ENCODE measurements at regions not wholly inside any gene's neighbourhood (a gene's known extent, or its start where the extent isn't known, plus 50 kb on each side); places are given as distances from the start of the nearest gene placed in this dataset.
"Not testable (repeated sequence)": the region's sequence is repeated elsewhere in the genome, so short reads cannot be mapped to it uniquely, and the experiment has no call there.

DNA sequence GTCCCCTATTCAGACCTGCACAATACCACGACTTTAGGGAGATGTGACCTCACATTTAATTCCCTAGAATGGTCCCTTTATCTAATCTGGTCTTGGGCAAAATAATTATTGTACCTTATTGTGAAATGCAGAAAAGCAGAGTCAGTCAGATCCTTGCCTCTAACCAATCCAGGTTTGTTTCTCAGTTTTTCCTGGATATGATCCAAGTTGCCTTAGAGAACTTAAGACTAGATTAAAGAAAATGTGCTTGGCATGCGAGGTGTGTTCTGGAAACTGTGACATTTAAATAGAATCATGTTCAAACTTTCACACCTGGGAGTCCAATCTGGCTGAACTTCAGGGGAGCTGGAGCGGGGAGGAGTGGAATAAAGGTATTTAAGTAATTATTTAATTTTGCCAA is 696.2 kb downstream of the DNAH5 start:
- in situ Hi-C loops (cut with HindIII; ENCODE audit: low sequenced_read_pairs), result no loop called here

DNA sequence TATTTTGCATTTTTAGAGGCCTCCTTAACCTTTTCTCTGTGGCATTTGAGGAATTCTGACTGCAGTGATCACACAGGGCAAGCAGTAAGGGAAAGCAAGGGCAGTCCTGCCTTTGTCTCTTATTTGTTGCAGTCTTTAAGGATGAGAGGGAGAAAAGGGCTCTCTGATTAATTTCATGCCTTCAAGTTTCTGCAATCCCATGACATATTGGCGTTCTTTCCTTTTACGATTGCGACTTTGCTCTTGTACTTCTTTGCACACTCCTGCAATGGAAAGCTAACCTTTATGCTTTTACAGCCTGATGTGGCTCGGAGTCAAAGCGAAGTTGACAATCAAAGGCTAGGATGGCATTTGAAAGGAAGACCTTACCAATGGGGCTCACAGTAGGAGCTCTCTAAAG is 698.4 kb downstream of the DNAH5 start:
- in situ Hi-C loops (cut with HindIII; ENCODE audit: low sequenced_read_pairs), result no loop called here

DNA sequence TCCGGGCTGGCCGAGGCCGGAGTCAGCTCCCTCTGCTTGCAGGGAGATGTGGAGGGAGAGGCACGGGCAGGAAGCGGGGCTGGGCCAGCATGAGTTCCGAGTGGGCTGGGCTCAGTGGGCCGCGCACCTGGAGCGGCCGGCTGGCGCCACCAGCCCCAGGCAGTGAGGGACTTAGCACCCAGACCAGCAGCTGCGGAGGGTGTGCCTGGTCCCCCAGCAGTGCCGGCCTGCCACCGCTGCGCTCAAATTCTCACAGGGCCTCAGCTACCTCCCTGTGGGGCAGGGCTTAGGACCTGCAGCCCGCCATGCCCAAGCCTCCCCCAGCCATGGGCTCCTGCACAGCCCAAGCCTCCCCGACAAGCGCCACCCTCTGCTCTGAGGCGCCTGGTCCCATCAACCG is 700.3 kb downstream of the DNAH5 start:
- in situ Hi-C loops (cut with HindIII; ENCODE audit: low sequenced_read_pairs), result no loop called here

DNA sequence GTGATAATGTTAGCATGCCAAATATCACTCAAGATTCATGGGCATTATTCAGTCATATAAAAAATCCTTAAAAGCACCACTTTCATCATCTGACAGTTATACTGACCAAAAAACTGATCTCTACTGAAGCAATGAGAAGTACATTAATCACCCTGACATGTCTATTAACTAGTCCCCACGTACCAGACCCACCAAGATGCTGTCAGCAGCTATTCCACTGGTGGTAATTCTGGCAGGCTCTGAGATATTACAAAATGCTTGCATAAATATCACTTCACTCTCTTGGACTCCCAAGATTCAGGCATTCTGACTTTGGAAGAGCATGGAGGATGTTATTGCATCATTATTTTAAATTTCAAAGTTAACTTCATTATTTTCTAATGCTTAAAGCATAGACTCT is 717.0 kb downstream of the DNAH5 start:
- in situ Hi-C loops (cut with HindIII; ENCODE audit: low sequenced_read_pairs), result no loop called here

DNA sequence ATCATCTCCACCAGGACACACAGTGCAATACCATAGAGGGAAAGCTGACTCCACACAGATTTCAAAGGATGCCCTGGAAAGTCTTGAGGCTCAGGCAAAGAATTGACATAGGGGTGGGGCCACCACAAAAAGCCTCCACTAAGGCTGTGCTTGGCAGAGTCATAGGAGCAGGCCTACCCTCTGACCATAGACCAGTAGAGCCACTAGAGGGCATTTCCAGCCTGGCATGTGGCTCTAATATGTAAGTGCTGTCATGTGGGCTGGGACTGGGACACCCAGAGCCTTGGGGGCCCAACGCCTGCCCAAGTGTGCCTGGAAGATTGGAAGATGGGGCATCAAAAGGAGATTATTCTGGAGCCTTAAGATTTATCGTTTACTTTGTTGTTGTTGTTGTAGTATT is 726.0 kb downstream of the DNAH5 start:
- in situ Hi-C loops (cut with HindIII; ENCODE audit: low sequenced_read_pairs), result no loop called here

DNA sequence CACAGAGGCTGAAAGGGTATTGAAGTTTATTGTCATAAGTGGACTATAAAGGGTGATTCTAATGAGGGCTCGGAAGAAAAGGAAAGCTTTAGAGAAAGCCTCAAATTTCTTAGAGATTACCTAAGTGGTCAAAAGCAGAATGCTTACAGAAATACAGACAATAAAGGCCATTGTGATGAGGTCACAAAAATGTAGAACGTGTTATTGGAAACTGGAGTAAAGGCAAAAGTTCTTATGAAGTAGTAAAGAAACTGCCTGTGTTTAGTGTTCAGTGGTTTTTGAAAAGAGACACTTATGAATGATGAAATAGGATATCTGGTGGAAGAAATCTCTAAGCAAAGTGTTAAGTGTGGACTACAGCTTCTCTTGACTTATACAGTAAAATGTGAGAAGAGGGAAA is 726.9 kb downstream of the DNAH5 start:
- in situ Hi-C loops (cut with HindIII; ENCODE audit: low sequenced_read_pairs), result no loop called here

DNA sequence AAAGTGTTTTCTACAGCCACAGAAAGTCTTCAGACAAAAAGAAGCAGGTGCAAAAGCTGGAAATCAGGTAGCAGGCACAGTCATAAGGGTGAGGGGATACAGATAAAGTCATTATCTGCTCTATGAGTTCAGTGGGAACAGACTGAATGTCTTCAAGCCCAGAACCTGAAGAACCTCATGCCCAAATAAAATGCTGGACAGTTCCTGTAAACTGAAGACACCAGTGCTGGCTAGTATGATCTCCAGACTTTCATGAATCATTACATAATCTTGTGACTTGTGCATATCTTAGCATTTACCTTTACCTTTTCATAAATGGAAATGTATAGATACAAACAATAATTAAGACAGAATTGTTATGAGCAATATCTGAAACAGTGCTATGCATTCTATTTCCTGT is 728.7 kb downstream of the DNAH5 start:
- in situ Hi-C loops (cut with HindIII; ENCODE audit: low sequenced_read_pairs), result no loop called here

DNA sequence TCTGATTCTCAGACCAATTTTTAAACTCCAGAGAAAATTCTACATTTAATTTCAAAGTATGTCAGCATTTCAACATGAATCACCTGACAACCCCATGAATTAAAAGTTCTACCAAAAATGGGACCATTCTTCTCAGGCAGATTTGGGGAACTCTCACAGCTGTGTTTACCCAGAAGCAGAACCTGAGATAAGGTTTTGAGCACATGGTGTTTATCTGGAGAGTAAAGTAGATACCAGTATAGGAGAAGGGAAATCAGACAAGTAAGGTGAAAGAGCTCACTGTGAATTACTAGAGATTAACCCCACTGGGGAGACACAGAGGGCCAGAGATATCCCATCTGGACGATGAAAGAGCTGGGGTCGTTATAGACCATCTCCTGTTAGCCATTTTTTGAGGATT is 729.1 kb downstream of the DNAH5 start:
- in situ Hi-C loops (cut with HindIII; ENCODE audit: low sequenced_read_pairs), result no loop called here

DNA sequence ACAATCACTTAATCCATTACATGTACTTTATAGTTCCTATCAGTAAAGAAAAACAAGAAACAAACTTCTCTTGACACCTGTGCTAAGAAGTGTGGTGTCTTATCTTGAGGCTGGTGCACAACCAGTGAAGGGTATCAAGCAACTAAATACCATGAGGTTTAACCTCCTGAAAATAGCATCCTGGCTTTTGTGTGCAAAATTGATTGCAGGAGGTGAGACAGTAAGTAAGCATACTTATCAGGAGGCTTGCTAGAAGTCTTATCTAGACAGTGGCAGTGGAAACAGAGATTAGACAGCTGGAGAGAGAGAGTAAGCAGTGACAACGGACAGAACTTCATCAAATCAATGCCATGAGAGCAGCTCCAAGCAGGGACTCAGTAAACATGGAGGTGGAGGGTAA is 730.3 kb downstream of the DNAH5 start:
- in situ Hi-C loops (cut with HindIII; ENCODE audit: low sequenced_read_pairs), result no loop called here

DNA sequence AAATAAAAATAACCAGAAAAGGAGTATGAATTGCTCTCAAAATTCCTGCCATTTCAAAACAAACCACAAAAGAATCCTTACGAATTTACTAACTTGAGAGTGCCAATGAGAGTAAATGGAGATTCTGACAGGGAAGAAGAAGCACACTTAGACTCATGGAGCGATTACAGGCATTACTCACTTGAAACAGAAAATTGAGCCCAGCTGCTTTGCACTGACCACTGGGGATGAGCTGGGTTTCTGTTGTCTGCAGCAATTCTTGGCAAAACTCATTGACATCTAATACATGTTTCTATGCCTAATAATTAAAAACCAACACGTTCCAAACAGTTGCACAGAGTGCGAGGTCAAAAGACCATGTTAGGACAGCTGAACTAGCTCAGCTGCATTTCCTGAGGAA is 731.6 kb downstream of the DNAH5 start:
- in situ Hi-C loops (cut with HindIII; ENCODE audit: low sequenced_read_pairs), result no loop called here

DNA sequence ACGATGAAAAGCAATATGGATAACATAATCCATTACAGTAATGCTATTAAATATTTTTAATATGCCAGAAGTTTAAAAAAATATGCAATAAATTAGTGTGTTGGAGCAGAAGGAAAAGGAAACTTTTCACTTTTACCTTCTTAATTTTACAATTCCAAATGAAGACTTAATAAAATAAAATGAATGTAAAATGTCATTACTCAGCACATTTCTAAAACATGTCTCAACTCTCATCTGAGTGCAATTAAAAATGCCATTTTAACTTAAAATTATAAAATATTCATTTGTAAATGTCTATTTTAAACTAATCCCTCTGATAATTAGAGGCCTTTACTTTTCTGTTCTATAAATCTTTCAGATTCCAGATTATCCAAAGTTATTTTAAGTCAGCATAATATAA is 733.4 kb downstream of the DNAH5 start:
- in situ Hi-C loops (cut with HindIII; ENCODE audit: low sequenced_read_pairs), result no loop called here

DNA sequence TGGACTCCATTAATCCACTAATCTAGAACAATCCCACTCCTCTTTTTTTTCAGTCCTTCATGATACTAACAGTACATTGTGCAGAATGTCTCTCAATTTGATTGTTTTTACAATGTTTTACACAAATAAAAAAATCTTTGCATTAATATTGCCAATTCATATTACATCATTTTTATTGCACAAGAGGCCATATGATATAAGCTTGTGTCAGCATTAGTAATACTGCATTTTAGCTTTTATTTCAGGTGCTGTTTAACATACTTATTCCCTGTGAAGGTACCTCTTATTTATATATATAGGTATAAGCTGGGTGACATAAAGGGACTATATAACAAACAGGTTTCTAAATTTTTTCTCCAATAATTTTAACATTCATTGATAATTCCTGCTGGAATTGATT is 737.4 kb downstream of the DNAH5 start:
- in situ Hi-C loops (cut with HindIII; ENCODE audit: low sequenced_read_pairs), result no loop called here

DNA sequence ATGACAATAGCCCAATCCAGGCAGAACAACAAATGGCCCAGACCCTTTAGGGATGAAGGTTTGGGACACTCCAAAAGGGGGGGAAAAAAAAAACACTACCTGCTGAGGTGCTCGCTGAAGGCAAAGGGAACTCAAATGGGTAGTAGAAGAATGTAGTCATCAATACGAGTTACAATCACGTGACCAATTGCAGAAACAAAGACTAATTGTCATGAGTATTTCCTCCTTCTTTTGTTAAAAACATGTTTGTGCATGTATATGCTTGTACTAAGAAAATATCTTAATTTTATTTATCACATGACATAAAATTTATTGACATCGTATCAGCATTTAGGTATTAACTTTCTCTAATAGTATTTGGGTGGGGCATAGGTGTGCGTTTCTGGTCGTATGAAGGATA is 743.5 kb downstream of the DNAH5 start:
- in situ Hi-C loops (cut with HindIII; ENCODE audit: low sequenced_read_pairs), result no loop called here

DNA sequence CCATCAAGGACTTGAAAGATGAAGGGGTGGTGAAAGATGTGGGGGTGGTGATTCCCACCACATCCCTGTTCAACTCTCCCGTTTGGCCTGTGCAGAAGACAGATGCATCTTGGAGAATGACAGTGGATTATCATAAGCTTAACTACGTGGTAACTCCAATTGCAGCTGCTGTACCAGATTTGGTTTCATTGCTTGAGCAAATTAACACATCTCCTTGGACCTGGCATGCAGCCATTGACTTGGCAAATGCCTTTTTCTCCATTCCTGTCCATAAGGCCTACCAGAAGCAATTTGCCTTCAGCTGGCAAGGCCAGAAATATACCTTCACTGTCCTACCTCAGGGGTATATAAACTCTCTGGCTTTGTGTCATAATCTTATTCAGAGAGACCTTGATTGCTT is 746.3 kb downstream of the DNAH5 start:
- in situ Hi-C loops (cut with HindIII; ENCODE audit: low sequenced_read_pairs), result not testable (repeated sequence)

DNA sequence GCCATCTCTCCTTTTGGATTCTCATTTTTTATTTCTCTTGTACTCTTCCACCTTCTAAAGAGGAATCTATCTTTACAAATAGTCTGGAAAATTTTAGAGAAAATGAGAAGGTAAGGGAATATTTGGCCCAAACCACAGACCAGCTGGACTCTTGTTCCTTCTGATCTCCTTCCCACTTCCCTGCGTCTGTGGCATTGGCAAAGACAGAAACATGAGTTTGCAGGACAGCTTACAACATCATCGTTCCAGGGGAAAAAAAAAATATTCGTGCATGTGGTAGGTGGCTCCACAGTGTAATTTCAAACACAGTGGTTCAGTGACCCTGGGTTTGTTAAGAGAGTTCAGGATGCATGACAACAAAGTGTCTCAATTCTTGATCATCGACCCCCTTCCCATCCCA is 755.0 kb downstream of the DNAH5 start:
- in situ Hi-C loops (cut with HindIII; ENCODE audit: low sequenced_read_pairs), result no loop called here

DNA sequence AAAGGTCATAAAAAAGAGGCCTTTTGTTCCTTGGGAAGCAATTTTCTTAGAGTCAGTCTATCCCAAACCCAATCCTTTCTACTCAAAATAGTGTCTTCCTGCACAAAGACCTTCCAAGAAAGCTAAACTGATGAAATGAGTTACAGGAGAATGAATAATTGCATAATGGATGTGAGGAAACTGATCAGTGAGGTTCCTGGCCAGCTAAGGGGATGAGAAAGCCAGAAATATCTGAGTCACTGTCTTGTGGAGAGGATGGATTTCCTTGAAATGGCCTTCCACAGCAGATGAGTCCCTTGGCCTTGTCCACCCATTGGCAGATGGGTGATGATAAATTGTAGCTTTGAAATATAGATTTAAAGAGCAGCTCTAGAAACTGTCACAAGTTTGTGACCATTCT is 756.1 kb downstream of the DNAH5 start:
- in situ Hi-C loops (cut with HindIII; ENCODE audit: low sequenced_read_pairs), result no loop called here

DNA sequence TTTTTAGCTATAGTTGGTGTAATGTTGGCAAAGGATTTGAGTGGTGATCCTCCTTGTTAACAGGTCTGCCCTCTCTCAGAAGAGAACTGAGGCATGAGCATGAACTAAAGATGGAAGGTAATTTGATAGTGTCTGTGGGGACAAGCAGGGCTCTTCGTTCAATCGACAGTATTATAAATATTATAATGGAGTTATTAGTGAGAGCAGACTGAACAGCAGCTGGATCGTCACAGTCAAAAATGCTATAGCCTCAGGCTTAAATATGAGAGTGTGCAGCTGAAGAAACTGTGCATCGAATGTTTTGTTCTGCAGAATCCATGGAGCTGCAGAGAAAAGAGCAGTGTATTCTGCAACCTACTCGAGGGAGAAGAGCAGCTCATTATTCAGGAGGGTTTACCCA is 757.3 kb downstream of the DNAH5 start:
- in situ Hi-C loops (cut with HindIII; ENCODE audit: low sequenced_read_pairs), result no loop called here

DNA sequence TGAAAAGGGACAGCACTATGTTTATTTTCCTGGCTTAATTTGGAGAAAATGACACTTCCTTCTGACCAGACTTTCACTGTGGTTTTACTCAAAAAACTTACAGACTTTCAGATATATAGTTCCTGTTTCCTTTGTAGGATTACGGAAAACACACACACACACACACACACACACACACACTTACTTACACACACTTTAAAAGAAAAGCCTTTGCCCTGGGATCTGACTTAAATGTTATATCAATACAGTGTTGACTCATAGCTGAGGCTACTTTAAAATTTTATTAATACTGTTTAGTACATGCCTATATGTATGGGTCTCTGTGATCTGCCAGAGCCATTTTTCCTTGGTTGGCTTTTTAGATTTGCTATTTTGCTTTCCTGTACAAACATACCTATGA is 758.3 kb downstream of the DNAH5 start:
- in situ Hi-C loops (cut with HindIII; ENCODE audit: low sequenced_read_pairs), result no loop called here

DNA sequence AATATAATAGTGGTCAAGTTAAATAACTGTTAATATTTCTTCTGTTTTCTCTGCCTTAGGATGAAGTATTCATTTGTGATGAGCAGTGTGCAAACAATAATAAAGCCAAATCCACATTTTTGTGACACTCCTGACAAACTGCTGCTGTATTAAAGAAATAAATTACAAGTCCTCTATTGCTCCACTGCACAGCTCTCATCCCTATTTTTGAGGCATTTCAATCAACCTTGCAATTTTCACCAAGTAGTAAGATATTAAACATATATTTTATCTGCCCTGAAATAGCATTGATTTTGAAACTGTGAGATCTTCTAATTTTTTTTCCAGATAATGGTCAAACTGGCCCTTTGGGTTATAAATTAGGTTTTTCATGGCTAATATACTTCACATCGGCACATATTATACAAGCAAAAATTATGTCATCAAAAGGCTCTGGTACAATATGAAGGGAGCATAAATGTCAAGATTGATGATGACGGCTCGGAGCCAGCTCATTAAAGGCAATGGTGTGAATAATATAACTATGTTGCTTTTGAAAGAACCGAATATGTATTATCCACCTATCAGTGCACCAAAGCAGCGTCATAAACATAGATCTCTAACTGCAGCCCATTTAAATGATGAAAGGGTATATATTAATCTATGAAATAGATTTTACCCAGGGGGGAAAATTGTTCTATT is 764.9 kb downstream of the DNAH5 start:
- in situ Hi-C loops (cut with HindIII; ENCODE audit: low sequenced_read_pairs), result no loop called here

DNA sequence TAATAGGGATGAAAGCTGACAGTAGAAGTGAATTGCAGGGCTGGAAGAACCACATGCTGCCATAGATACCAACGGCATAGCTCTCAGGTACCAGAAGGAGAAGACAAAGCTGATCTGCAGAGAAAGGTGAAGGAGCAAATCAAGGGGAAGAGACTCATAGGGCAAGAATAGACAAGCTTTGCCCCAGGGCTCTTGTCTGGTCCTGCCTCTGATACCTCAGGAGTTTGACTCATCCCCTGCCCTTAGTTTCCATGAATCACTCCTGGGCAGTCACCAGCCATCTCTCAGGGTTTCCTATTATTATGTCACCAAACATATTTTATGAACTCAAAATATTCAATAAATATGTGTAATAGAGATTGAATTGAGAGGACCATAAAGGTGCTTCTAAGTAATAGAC is 800.9 kb downstream of the DNAH5 start:
- in situ Hi-C loops (cut with HindIII; ENCODE audit: low sequenced_read_pairs), result no loop called here

DNA sequence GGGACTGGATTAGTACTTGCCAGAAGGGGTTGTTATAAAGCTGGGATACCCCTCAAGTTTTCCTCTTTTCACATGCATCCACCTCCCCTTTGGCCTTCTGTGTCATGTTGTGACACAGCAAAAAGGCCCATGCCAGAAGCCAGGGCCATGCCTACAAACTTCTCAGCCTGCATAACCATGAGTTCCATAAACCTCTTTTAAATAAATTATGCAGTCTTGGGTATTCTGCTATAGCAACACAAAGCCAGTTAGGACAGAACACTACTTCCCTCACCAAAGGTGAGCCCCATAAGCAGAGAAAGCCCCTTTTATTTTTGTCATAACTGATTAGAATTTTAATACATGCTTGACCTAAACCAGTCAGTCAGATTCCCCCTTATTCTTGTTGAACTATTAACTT is 801.3 kb downstream of the DNAH5 start:
- in situ Hi-C loops (cut with HindIII; ENCODE audit: low sequenced_read_pairs), result no loop called here

DNA sequence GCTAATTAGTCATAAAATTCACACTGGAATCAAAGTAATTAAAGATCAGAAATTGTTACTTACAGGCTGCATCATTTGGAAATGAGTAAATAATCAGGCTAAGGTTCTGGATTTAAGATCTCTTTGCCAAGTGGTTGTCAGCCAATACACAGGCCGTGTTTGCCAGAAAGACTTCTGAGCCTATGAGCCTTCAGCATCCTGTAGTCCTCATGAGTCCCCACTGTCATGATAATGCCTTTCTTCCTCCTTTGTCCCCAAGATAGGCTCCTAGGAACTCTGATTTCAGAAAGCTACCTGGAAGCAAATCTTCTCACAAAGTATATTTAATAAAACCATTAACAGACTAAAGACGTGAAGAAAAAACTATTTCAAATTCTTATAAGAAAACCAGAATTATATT is 810.5 kb downstream of the DNAH5 start:
- in situ Hi-C loops (cut with HindIII; ENCODE audit: low sequenced_read_pairs), result no loop called here

DNA sequence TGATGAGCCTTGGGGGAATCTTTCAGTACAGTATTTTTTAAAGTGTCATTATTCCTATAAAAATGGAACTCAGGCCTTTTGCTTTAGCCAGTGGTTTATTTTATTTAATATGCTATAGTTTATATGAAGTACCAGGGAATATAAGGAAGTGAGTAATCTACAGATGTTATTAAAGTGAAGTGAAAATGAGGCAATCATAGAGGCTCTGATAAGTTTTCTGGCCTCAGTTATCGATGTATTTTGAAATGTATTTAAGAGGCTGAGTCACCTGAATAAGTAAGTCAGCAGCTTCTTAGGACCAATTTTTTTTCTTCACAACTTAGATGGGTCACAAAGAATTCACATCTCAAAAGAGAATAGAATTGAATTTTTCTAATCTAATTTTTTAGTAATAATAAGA is 829.0 kb downstream of the DNAH5 start:
- in situ Hi-C loops (cut with HindIII; ENCODE audit: low sequenced_read_pairs), result no loop called here

DNA sequence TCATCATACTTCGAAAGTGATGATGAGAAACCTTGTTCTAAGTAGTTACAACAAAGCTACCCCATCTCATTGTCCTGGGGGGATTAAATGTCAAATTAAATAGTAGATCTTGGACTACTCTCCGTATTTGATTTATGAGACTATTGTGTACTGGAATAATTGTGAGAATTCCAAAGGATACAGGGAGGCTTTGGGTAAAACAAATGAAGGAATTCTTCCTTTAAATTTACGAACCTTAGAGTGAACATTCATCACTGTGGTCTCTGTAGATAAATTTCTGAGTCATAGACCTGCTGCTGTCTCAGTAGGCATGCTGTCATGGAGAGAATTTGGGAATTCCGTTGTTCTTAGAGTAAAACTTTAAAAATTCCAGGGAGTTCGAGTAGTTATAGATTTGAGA is 836.2 kb downstream of the DNAH5 start:
- in situ Hi-C loops (cut with HindIII; ENCODE audit: low sequenced_read_pairs), result no loop called here
